ENCODE measurements at regions not wholly inside any gene's neighbourhood (a gene's known extent, or its start where the extent isn't known, plus 50 kb on each side); places are given as distances from the start of the nearest gene placed in this dataset.

- no peak for DNase-seq (ENCODE audit: low spot score in 2 of 2)
- H3K36me3 ChIP-seq, result no peaks in the 10 kb centered on the region
- WGBS, 2 donors, result 75 to 78% methylated on average over 8 of the region's 8 CpGs
- no peaks in the 10 kb centered on the region for H3K9me3 ChIP-seq
- no peaks in the 10 kb centered on the region for H3K27me3 ChIP-seq
- H3K4me3 ChIP-seq, result no peak overlapping the region
- H3K27ac ChIP-seq, result no peak overlapping the region
- no peak for TF ChIP-seq EP300 (IDR thresholded peaks at IDR 0.05)
- TF ChIP-seq CTCF (IDR thresholded peaks at IDR 0.05), result no peak
- TF ChIP-seq POLR2A (IDR thresholded peaks at IDR 0.05), result no peak
- no peaks in the 10 kb centered on the region for H3K4me1 ChIP-seq
These were observed 113.5 kb upstream of the VRK1 start for GRCh38 chr14:96683562-96684289.

- WGBS, 2 donors, result 66 to 78% methylated on average over 3 of the region's 3 CpGs
These were observed 111.1 kb upstream of the VRK1 start for GRCh38 chr14:96686126-96686525.

GRCh38 chr14:96688629-96689028 lies 108.6 kb upstream of the VRK1 start:
- 71 to 80% methylated on average over 1 of the region's 1 CpG for WGBS, 2 donors
- Histone ChIP-seq H3K27me3 (no peaks in the 10 kb centered on the region), H3K4me1 (no peaks in the 10 kb centered on the region), H3K9me3 (no peaks in the 10 kb centered on the region), H3K36me3 (no peaks in the 10 kb centered on the region), H3K4me3 (no peak overlapping the region), H3K27ac (no peak overlapping the region)
- TF ChIP-seq EP300 (IDR thresholded peaks at IDR 0.05), result no peak
- no peak for TF ChIP-seq CTCF (IDR thresholded peaks at IDR 0.05)
- no peak for TF ChIP-seq POLR2A (IDR thresholded peaks at IDR 0.05)
- no peak for DNase-seq (ENCODE audit: low spot score in 2 of 2)

More at GRCh38 chr14:96686126-96686525, 111.1 kb upstream of the VRK1 start:
- Histone ChIP-seq H3K27ac (no peak overlapping the region), H3K27me3 (no peaks in the 10 kb centered on the region), H3K4me1 (no peaks in the 10 kb centered on the region), H3K36me3 (no peaks in the 10 kb centered on the region), H3K4me3 (no peak overlapping the region), H3K9me3 (no peaks in the 10 kb centered on the region)
- TF ChIP-seq CTCF (IDR thresholded peaks at IDR 0.05) (no peak), EP300 (IDR thresholded peaks at IDR 0.05) (no peak)
- DNase-seq (ENCODE audit: low spot score in 2 of 2), result no peak

- H3K9me3 ChIP-seq, result no peaks in the 10 kb centered on the region
- H3K4me3 ChIP-seq, result no peak overlapping the region
- TF ChIP-seq CTCF (IDR thresholded peaks at IDR 0.05), result no peak
- no peak for TF ChIP-seq POLR2A (IDR thresholded peaks at IDR 0.05)
- no peak for TF ChIP-seq EP300 (IDR thresholded peaks at IDR 0.05)
- H3K4me1 ChIP-seq, result no peaks in the 10 kb centered on the region
- WGBS, 2 donors, result 66 to 69% methylated on average over 4 of the region's 4 CpGs
- no peaks in the 10 kb centered on the region for H3K27me3 ChIP-seq
- H3K27ac ChIP-seq, result no peak overlapping the region
- H3K36me3 ChIP-seq, result no peaks in the 10 kb centered on the region
- DNase-seq (ENCODE audit: low spot score in 2 of 2), result no peak
These were observed 106.3 kb upstream of the VRK1 start for GRCh38 chr14:96690713-96691383.

GRCh38 chr14:96693252-96693820 lies 103.8 kb upstream of the VRK1 start:
- H3K4me3 ChIP-seq, result no peak overlapping the region
- no peaks in the 10 kb centered on the region for H3K36me3 ChIP-seq
- DNase-seq (ENCODE audit: low spot score in 2 of 2), result no peak
- WGBS, 2 donors, result 48 to 54% methylated on average over 4 of the region's 4 CpGs
- TF ChIP-seq CTCF (IDR thresholded peaks at IDR 0.05) (no peak), POLR2A (IDR thresholded peaks at IDR 0.05) (no peak), EP300 (IDR thresholded peaks at IDR 0.05) (no peak)
- H3K4me1 ChIP-seq, result no peaks in the 10 kb centered on the region
- H3K27ac ChIP-seq, result no peak overlapping the region
- H3K9me3 ChIP-seq, result no peaks in the 10 kb centered on the region
- no peaks in the 10 kb centered on the region for H3K27me3 ChIP-seq
